HTR-8/SVneo (cell line): ENCODE measurements at regions not wholly inside any gene's neighbourhood (a gene's known extent, or its start where the extent isn't known, plus 50 kb on each side); places are given as distances from the start of the nearest gene placed in this dataset.
"Not testable (repeated sequence)": the region's sequence is repeated elsewhere in the genome, so short reads cannot be mapped to it uniquely, and the experiment has no call there.

Experiments used
- DNase-seq: peaks from one replicate; pipeline ENCODE4 v3.0.0; 2011; ENCODE audit warnings: low spot score, mixed read lengths; ENCODE audit not compliant: insufficient read length
- FAIRE-seq: peaks from 2 replicates; lab custom pipeline; 2011; peaks lifted over from hg19 to GRCh38; lab: Jason Lieb, UNC

DNA sequence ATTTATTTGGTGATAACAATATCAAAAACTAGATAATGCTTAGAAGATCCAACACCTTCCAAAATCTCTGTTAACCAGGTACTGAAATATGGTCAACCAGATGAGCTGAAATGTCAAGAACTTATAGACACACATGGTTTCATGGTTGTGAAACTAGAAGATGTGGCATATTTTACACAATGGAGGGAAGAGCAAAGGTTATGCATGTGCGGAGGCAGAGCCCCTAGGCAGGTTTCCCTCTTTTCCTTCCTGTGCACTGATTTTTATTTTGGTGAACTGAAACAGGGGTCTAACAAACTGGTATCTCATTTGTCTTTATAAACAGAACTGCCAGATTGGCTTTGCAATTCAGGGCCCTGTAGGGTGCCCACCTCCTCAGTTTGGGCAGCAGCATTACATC lies 91.6 kb downstream of the PRL start:
- no peak for FAIRE-seq

DNA sequence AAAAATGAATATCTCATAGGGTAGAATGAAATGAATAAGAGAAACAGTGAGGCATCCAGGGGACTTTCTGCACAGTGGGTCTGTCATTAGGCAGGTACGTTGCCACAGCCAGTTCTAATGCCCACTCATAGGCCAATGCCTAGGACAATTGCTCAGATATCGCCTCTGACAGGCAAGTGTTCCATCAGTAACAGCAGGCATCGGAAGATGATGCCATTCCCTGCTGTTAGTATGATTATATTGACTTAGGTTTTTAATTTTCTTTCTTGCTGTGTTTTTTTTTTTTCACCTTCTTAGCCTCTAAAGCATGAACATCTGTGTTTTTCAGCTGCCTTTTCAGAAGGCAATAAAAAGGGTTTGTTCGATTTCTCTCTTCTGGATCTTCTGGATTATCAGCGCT lies 90.7 kb downstream of the PRL start:
- no peak for DNase-seq
- no peak for FAIRE-seq

More for the DNA sequence above, 91.6 kb downstream of the PRL start:
- no peak for DNase-seq

DNA sequence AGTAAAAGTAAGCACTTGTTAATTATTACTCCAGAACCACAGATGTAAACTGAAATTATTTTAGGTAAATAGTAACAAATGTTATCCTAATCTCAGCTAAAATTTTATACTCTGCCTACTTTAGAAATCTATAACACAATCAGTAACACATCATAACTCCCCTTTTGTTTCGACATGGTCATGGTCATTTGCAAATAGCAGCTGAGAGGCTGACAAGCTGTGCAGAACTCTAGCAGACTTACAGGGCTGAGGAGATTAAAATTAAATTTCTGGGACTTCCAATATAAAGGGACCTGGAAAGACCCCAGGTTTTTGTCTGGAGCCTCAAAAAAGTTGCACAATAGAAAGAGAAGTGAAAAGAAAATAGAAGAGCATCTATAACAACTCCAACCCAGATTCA lies 88.8 kb downstream of the PRL start:
- DNase-seq (no peak), FAIRE-seq (no peak)

DNA sequence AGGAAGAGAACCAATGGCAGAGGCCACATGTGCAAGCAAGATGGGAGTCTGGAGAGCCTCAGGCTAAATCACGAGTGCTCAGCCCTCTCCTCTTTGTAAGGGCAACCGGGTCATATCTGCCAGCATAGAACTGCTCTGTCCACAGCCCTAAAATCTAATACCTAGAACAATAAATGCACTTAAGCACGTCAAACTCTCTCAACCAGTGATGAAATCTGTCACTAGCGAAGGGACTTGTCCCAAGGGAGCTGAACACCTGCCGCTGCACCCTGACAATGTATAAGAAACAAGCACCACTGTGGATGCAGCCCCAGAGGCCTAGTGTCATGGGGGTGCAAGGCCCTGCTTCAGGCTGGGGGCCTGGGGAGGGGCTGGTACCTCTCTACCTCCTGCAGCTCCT lies 82.5 kb downstream of the PRL start:
- DNase-seq (no peak), FAIRE-seq (no peak)

DNA sequence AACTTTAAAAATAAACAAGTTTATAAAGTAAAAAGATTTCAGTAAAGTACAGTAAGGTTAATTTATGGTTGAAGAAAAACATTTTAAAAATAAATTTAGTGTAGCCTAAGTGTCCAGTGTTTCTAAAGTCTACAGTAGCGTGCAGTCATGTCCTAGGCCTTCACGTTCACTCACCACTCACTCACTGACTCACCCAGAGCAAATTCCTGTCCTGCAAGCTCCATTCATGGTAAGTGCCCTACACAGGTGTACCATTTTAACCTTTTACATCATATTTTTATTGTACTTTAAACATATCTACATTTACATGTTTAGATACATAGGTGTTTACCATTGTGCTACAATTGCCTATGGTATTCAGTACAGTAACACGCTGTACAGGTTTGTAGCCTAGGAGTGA lies 81.4 kb downstream of the PRL start:
- not testable (repeated sequence) for FAIRE-seq, DNase-seq

DNA sequence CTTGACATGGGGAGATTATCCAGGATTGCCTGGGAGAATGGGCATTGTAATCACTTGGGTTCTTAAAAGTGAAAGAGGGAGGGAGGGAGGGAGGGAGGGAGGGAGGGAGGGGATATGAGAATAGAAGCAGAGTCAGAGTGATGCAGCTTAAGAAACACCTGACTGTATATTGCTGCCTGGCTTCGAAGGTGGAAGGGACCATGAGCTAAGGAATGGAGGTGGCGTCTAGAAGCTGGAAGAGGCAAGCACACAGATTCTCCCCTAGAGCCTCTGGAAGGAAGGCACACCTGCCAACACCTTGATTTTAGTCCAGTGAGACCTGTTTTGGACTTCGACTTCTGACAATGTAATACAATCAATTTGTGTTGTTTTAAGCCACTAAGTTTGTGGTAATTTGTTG lies 78.4 kb downstream of the PRL start:
- FAIRE-seq = no peak
- DNase-seq = no peak

DNA sequence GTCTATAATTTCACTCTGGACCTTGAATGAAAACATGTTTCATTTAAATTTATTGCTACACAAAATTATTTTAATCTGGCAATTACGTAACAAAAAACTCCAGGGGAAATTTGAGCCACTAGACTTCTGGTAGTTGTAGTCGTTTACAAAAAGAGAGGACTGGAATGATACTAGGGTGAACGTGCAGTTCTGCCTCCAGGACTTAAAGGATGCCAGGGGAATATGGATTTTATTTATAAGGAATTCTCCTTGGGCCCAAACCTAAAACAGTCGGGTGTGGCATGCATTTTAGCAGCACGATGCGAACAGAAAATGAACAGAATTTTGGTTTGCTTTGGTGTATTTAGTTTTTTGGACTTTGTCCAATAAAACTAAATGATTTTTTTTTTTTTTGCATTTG lies 76.9 kb downstream of the PRL start:
- DNase-seq (no peak), FAIRE-seq (no peak)

DNA sequence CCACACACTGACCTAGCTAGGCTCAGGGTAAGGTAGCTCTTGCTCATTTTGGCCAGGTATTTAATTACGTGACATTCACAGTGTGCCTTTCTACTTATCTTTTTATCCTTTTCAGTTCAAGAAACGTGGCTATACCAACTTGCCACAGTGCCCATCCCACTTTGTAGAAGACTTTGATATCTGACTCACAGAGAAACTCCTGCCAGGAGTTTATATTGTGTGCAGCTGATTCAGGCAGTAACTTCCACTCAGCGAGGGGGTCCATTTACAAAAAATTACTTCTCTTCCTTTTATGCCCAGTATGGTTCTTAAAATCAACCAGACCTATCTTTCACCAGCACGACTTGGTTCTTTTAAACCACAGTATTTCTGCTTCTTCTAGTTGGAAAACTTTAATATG lies 75.6 kb downstream of the PRL start:
- FAIRE-seq = no peak

DNA sequence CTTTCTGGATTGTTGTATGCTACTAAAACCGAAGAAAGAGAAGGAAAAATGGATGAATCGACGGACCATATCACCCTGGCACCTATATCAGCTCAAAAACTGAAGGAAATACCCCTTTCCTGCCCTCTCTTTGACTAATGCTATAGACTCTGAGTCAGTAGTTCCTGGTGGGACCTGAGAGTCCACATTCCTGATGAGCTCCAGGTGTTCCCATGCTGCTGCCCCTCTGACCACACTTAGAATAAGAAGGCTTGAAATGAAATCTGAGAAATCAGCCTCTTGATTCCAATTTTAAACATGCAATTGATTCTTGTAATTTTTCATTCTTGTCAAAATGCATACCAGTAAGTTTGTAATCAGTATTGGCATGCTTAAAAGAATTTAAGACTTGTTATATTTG lies 75.2 kb downstream of the PRL start:
- FAIRE-seq (no peak), DNase-seq (no peak)

More for the DNA sequence above, 75.6 kb downstream of the PRL start:
- DNase-seq = no peak

DNA sequence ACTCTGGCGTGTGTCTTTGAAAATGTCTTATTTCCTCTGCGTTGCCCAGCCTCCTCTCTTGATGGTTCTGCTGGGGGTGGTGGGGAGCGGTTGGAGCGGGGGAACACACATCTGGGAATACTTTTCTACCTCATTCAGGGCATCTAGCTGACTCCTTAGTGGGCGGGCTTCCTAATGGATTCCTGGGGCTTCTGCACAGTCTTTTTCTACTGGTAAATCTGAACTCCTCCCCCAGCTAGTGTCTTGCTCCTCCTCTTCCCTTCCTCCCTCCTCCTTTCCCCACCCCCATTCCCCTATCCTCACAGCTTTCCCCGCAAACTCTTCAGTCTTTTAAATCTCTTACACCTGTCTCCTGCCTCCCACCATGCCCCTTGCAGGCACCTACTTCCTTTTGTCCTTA lies 74.4 kb downstream of the PRL start:
- no peak for DNase-seq
- no peak for FAIRE-seq

DNA sequence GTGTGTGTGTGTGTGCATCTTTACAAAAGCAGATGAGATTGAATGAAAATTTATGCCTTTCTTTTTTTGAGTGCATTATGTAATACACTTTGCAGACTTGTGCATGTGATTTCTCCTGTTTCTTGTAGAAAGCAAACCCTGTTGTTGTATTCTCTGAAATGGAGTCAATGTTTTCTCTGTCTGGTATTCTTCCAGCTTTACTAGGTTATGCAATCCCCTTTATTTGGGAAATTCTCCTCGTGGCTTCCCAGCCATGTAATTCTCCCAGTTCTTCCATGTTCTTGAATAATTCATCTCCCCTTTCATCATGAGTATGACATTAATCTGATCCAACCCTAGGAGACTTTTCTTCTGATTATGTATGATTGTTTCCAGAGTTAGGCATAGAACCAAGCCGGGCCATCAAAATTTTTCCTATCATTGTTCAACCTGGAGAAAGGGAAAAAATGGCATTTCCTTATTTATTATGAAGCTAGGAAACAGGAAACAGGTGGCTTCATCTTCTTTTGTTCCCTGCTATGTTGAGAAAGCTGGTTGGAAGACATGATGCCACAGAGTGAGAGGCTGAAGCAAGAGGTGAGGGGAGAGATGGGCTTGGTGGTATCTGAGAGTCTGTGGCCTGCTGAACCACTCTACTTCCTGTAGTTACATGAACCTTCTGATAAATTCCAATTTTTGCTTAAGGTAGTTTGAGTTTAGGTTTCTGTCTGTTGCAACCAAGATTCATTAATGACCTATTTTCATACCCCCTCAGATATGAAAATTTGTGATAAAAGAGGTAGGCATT lies 68.8 kb downstream of the PRL start:
- DNase-seq (no peak), FAIRE-seq (no peak)

DNA sequence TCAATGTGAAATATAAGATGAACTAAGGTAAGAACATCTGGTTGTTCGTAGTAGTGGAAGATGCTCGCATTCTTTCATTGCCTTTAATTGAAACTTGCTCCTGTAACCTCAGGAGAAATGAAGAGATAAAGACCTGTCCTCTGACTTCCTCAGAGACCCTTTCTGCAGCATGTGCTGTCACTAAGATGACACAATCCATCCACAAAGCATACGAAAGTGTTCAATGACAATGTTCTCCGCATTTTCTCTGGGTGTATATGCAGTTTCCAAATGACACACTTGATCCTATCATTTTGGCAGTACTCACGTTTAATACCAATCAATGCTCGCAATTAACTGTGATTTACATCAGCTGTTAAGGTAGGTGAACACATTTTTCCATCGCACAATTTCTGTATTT lies 65.8 kb downstream of the PRL start:
- DNase-seq = no peak
- no peak for FAIRE-seq

DNA sequence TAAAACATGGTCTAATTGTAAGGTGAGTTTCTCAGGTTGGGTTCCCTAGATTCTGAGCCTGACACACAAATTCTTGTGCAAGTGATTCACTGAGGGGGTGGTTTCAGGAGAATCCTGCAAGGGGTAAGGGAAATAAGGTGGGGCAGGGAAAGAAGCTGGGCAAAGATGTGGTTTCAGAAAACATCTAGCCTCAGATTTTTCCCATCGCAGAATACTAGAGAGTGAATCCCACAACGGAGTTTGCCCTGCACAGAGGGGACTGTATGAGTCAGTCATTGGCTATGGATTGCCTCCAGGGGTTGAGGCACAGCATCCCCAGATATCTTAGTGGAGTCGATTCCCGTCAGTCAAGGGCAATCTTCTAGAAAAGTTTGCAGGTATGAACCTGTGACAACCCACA lies 65.2 kb downstream of the PRL start:
- no peak for FAIRE-seq
- peak; percentile 14 for DNase-seq

DNA sequence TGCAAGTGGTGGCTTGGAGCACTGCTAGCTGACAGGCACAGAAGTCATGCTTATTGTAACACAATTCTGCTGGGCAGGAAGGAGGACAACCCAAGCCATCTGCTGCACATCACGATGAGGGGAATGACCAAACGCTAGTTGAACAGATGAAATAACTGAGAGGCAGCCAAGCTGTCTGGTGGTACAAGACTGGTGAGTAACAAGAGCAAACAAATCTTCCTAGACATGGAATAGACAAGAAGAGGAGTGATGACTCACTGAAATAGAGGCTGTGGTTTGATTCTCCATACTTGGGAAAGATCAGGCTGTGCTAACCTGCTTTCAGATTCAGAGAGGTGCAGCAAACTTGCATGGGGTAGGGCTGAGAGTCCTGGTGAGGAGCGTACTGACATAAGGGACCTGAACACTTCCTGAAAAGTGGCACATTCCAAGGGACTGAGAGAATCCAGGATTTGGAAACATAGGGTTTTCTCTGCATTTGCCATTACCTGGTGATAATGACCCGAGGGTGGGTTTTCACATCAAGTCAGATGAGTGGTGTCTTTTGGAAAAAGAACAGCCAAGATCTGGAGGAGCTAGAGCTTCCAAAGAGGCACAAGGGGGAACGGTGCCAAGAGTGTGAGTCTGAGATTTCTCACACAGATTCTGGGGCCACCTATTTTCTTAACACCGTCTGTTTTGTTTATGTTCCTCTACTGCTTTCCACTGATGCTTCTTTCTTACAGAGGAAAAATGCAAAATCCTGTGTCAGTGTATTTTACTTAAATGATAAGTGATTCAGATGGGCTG lies 60.0 kb downstream of the PRL start:
- FAIRE-seq = peak; percentile 91
- peak; percentile 44 for DNase-seq
